A549 (cell line): ENCODE measurements at regions not wholly inside any gene's neighbourhood (a gene's known extent, or its start where the extent isn't known, plus 50 kb on each side); places are given as distances from the start of the nearest gene placed in this dataset.

Experiments used
- ATAC-seq, 2 experiments: fragments of 200-7000 bp in 1 of 2; fragments of >200 bp in 1 of 2; cut with Nextera tagmentation in 1 of 2; cut with Tn5 transposase in 1 of 2; 3 replicates each; pipeline versions ENCODE4 v1.8.0 to v1.9.1; 2018 to 2020; ENCODE audit warnings: mild to moderate bottlenecking in 1 of 2, moderate library complexity in 1 of 2
- CTCF ChIA-PET: fragments of 300-600 bp; sonication (Branson Sonifier 250); formaldehyde crosslinking; extraction: SDS; loops from one replicate; lab custom pipeline; 2021; ENCODE audit warnings: antibody characterized with exemption, inconsistent platforms; lab: Yijun Ruan, JAX
- POLR2A ChIA-PET: fragments of 350-600 bp; formaldehyde crosslinking; extraction: SDS; loops from one replicate; lab custom pipeline; 2021; ENCODE audit warnings: antibody characterized with exemption, inconsistent platforms; lab: Yijun Ruan, JAX
- DNase-seq, 2 experiments: peaks; one replicate each; pipeline versions ENCODE4 v3.0.0 to v3.0.0-alpha.2; 2011 to 2016; ENCODE audit warnings: low read depth in 1 of 2, low spot score in 1 of 2
- FAIRE-seq: peaks from 2 replicates; lab custom pipeline; 2011; peaks lifted over from hg19 to GRCh38; lab: Jason Lieb, UNC
- H3K27ac ChIP-seq, 2 experiments: fragments of >200 bp; sonication (Bioruptor Twin); formaldehyde crosslinking; 3 replicates each; pipeline ENCODE4 v1.5.1; 2016 to 2017
- H3K4me1 ChIP-seq: fragments of >200 bp; sonication (Bioruptor Twin); formaldehyde crosslinking; 3 replicates; pipeline ENCODE4 v1.6.1; 2016
- H3K4me2 ChIP-seq: fragments of >200 bp; sonication (Bioruptor Twin); formaldehyde crosslinking; 3 replicates; pipeline ENCODE4 v1.6.1; 2016
- H3K4me3 ChIP-seq: fragments of >200 bp; sonication (Bioruptor Twin); formaldehyde crosslinking; 3 replicates; pipeline ENCODE4 v1.5.1; 2016
- H3K9me3 ChIP-seq: fragments of >200 bp; sonication (Bioruptor Twin); formaldehyde crosslinking; 3 replicates; pipeline ENCODE4 v1.6.1; 2016
- CBX8 ChIP-seq: fragments of 200-600 bp; sonication (generic); IDR thresholded peaks from 2 replicates; pipeline ENCODE4 v1.6.1; 2016
- ESRRA ChIP-seq: fragments of 150-350 bp; IDR thresholded peaks from 2 replicates; pipeline ENCODE4 v1.6.1; 2014; ENCODE audit warnings: mild to moderate bottlenecking, low read length, borderline replicate concordance
- HEYL ChIP-seq: fragments of 250-450 bp; sonication (Bioruptor Pico); IDR thresholded peaks from 2 replicates; pipeline ENCODE4 v1.8.0; 2021; ENCODE audit warnings: mild to moderate bottlenecking, moderate library complexity
- HOXA7 ChIP-seq: fragments of 250-450 bp; sonication (Bioruptor Pico); IDR thresholded peaks from 2 replicates; pipeline ENCODE4 v1.5.0; 2020; ENCODE audit warnings: mild to moderate bottlenecking, moderate library complexity
- HOXB13 ChIP-seq: fragments of 250-450 bp; sonication (Bioruptor Pico); IDR thresholded peaks from 2 replicates; pipeline ENCODE4 v1.5.0; 2020; ENCODE audit warnings: low read depth, mild to moderate bottlenecking, moderate library complexity
- JUN ChIP-seq, 2 experiments: fragments of >200 bp; sonication (Bioruptor Twin); formaldehyde crosslinking; IDR thresholded peaks; 2 replicates in 1 of 2; 3 replicates in 1 of 2; pipeline ENCODE4 v1.6.1; 2016 to 2017
- KDM1A ChIP-seq: fragments of 200-600 bp; sonication (generic); IDR thresholded peaks from 2 replicates; pipeline ENCODE4 v1.6.1; 2016; ENCODE audit warnings: low read depth, mild to moderate bottlenecking
- MYC ChIP-seq: IDR thresholded peaks from 2 replicates; pipeline ENCODE4 v1.6.1; 2012; ENCODE audit warnings: mild to moderate bottlenecking, inconsistent platforms, low read length, improper control_type of control experiment, borderline replicate concordance
- POLR2A ChIP-seq: IDR thresholded peaks from 2 replicates; pipeline ENCODE4 v1.6.1; 2012; ENCODE audit warnings: mild to moderate bottlenecking, low read length
- RARB ChIP-seq: fragments of 250-450 bp; sonication (Bioruptor Pico); IDR thresholded peaks from 2 replicates; pipeline ENCODE4 v1.8.0; 2021; ENCODE audit warnings: mild to moderate bottlenecking, moderate library complexity
- RFX5 ChIP-seq: fragments of 450-650 bp; IDR thresholded peaks from 2 replicates; pipeline ENCODE4 v1.7.1; 2014; ENCODE audit warnings: antibody characterized with exemption, mild to moderate bottlenecking, moderate library complexity
- RNF2 ChIP-seq: fragments of 200-600 bp; sonication (generic); IDR thresholded peaks from 2 replicates; pipeline ENCODE4 v1.6.1; 2016; ENCODE audit warnings: low read depth, mild to moderate bottlenecking, antibody characterized with exemption, moderate library complexity, borderline replicate concordance
- ZC3H11A ChIP-seq: fragments of 450-650 bp; IDR thresholded peaks from 2 replicates; pipeline ENCODE4 v1.6.1; 2014; ENCODE audit warnings: antibody characterized with exemption, mild to moderate bottlenecking
- ZFP36 ChIP-seq: fragments of 450-650 bp; IDR thresholded peaks from 2 replicates; pipeline ENCODE4 v1.6.1; 2014; ENCODE audit warnings: borderline replicate concordance; ENCODE audit not compliant: partially characterized antibody
- ZNF302 ChIP-seq: fragments of 250-450 bp; sonication (Bioruptor Pico); IDR thresholded peaks from 2 replicates; pipeline ENCODE4 v1.9.0; 2021; ENCODE audit warnings: inconsistent platforms, mild to moderate bottlenecking, moderate library complexity
- ZSCAN20 ChIP-seq: fragments of 250-450 bp; sonication (Bioruptor Pico); IDR thresholded peaks from 2 replicates; pipeline ENCODE4 v1.8.0; 2022; ENCODE audit warnings: mild to moderate bottlenecking, moderate library complexity
- WGBS: methylation state at CpG from one replicate; pipeline ENCODE4 v1.1.6; 2017; ENCODE audit errors: missing lambda C conversion rate; 5-methylcytosine and 5-hydroxymethylcytosine counted together
- TF ChIP-seq, protein P1 (sequence below): fragments of 150-350 bp; IDR thresholded peaks from 2 replicates; pipeline ENCODE4 v1.6.1; 2014; ENCODE audit warnings: low read depth, mild to moderate bottlenecking, low read length
- TF ChIP-seq, protein P2 (sequence below): IDR thresholded peaks from 2 replicates; pipeline ENCODE4 v1.6.1; 2012
- TF ChIP-seq, protein P3 (sequence below): fragments of >200 bp; sonication (Bioruptor Twin); formaldehyde crosslinking; IDR thresholded peaks from 3 replicates; pipeline ENCODE4 v1.5.1; 2016
- TF ChIP-seq, protein P4 (sequence below): fragments of 250-450 bp; sonication (Bioruptor Pico); IDR thresholded peaks from 2 replicates; pipeline ENCODE4 v1.5.0; 2020; ENCODE audit warnings: low read depth, mild to moderate bottlenecking, moderate library complexity

DNA sequence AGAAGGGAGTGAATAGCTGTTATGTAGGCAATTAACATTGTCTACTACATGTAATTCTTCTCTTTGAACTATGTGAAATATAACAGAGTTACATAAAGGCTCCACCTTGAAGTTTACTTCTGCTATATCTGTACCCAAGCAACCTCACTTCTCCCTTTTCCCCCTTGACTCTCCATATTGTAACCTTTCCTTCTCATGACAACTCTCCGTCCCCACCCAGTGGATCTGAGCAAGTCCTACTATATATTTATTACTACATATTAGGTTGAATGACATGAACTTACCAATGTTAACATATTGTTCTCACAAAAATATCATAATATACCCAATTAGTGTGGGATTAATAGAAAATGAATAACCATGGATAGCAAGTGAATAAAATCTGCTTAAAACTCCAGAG, 93.2 kb upstream of the ATP8A1 start:
- H3K4me1 ChIP-seq: no peaks in the 10 kb centered on the region
- H3K4me3 ChIP-seq: no peak overlapping the region
- TF ChIP-seq ZNF302 (CRISPR knock-in tag): no peak
- no peak for TF ChIP-seq RARB (CRISPR knock-in tag)
- TF ChIP-seq ZC3H11A: no peak
- TF ChIP-seq JUN (IDR thresholded peaks at IDR 0.05): no peak
- TF ChIP-seq, protein P1, sequence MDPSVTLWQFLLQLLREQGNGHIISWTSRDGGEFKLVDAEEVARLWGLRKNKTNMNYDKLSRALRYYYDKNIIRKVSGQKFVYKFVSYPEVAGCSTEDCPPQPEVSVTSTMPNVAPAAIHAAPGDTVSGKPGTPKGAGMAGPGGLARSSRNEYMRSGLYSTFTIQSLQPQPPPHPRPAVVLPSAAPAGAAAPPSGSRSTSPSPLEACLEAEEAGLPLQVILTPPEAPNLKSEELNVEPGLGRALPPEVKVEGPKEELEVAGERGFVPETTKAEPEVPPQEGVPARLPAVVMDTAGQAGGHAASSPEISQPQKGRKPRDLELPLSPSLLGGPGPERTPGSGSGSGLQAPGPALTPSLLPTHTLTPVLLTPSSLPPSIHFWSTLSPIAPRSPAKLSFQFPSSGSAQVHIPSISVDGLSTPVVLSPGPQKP: no peak
- no peak for TF ChIP-seq HOXA7
- TF ChIP-seq, protein P2, sequence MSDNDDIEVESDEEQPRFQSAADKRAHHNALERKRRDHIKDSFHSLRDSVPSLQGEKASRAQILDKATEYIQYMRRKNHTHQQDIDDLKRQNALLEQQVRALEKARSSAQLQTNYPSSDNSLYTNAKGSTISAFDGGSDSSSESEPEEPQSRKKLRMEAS: no peak
- no peak for TF ChIP-seq POLR2A
- no peak for TF ChIP-seq HEYL (CRISPR knock-in tag)
- TF ChIP-seq KDM1A: no peak
- no peak for TF ChIP-seq RNF2
- no peak for TF ChIP-seq ZSCAN20 (CRISPR knock-in tag)
- TF ChIP-seq, protein P3, sequence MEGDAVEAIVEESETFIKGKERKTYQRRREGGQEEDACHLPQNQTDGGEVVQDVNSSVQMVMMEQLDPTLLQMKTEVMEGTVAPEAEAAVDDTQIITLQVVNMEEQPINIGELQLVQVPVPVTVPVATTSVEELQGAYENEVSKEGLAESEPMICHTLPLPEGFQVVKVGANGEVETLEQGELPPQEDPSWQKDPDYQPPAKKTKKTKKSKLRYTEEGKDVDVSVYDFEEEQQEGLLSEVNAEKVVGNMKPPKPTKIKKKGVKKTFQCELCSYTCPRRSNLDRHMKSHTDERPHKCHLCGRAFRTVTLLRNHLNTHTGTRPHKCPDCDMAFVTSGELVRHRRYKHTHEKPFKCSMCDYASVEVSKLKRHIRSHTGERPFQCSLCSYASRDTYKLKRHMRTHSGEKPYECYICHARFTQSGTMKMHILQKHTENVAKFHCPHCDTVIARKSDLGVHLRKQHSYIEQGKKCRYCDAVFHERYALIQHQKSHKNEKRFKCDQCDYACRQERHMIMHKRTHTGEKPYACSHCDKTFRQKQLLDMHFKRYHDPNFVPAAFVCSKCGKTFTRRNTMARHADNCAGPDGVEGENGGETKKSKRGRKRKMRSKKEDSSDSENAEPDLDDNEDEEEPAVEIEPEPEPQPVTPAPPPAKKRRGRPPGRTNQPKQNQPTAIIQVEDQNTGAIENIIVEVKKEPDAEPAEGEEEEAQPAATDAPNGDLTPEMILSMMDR: no peak
- TF ChIP-seq HOXB13 (CRISPR knock-in tag): no peak
- TF ChIP-seq, protein P4, sequence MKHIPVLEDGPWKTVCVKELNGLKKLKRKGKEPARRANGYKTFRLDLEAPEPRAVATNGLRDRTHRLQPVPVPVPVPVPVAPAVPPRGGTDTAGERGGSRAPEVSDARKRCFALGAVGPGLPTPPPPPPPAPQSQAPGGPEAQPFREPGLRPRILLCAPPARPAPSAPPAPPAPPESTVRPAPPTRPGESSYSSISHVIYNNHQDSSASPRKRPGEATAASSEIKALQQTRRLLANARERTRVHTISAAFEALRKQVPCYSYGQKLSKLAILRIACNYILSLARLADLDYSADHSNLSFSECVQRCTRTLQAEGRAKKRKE: no peak
- TF ChIP-seq MYC: no peak
- TF ChIP-seq ESRRA: no peak
- FAIRE-seq (no peak), DNase-seq (no peak), ATAC-seq (no peak)
- ChIA-PET POLR2A (no interaction called here), CTCF (no interaction called here)
- H3K9me3 ChIP-seq: no peaks in the 10 kb centered on the region
- no peak overlapping the region for H3K4me2 ChIP-seq
- H3K27ac ChIP-seq: no peak overlapping the region
- WGBS: 0% methylated on average over 1 of the region's 1 CpG

DNA sequence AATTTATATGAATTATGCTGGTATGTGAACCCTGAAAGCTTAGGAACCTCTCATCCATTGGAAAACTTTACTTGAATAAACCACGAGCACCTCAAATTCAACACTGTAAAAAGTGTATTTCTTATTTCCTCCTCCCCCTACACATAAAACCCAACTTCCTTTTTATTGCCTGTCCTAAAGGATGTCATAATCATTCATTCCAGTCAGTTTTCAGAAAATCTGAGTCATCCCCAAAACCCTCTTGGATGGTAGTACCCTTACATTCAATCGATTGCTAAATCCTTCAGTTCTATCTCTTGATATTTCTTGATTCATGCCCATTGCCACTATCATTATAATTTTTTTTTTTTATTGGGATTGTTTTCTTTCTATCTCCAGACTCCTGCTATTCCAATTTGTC, 91.1 kb upstream of the ATP8A1 start:
- no peak for TF ChIP-seq ZFP36
- TF ChIP-seq CBX8: no peak
- Histone ChIP-seq H3K27ac (no peak overlapping the region), H3K4me3 (no peak overlapping the region), H3K4me1 (no peaks in the 10 kb centered on the region), H3K9me3 (no peaks in the 10 kb centered on the region), H3K4me2 (no peak overlapping the region)
- 3% methylated on average over 2 of the region's 2 CpGs for WGBS
- DNase-seq (no peak), FAIRE-seq (no peak), ATAC-seq (no peak)
- POLR2A ChIA-PET: no interaction called here
- CTCF ChIA-PET: no interaction called here

DNA sequence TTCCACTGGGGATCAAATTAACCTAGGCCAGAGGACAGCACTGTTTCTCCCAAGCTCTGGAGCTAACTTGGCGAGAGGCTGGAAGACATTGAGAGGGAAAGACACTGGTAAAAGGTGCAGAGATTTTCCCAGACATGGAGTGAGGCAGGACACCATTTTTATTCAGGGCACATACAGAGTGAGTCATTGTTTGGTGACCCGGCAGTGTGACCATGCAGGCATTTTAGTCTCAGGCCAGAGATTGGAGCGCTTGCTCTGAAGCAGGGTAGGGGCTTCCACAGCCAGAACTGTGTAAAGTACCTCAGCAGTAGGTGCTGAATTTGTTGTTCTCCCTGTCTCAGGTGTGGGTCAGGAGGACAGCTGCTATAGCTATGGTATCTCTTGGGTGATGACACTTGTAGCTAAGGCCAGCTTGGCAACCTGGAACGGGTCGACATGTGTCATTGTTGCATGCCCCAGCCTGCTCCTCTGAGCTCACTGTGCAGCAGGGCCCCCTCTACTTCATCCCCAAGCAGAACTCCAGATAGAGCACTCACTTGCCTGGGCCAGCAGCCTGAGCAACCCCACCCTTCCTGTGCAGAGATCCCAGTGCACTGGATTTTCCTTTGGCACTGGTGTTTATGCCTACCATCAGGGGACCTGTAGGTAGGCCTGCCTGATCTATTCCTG, 79.8 kb upstream of the ATP8A1 start:
- H3K4me1 ChIP-seq: no peaks in the 10 kb centered on the region
- POLR2A ChIA-PET: no interaction called here
- ATAC-seq (no peak), DNase-seq (no peak)
- no peak overlapping the region for H3K27ac ChIP-seq
- no peaks in the 10 kb centered on the region for H3K9me3 ChIP-seq
- CTCF ChIA-PET: no interaction called here
- H3K4me2 ChIP-seq: no peak overlapping the region
- 3% methylated on average over 3 of the region's 5 CpGs for WGBS
- H3K4me3 ChIP-seq: no peak overlapping the region
- TF ChIP-seq RFX5: no peak
- TF ChIP-seq, all 56 proteins: peak for 0
- FAIRE-seq: no peak
